Trophoblast cell (in vitro differentiated cells and primary cell): ENCODE measurements at regions not wholly inside any gene's neighbourhood (a gene's known extent, or its start where the extent isn't known, plus 50 kb on each side); places are given as distances from the start of the nearest gene placed in this dataset.

Experiments used
- DNase-seq, 2 donors: peaks; one replicate each; pipeline ENCODE4 v3.0.0-alpha.2; 2016
- H2AFZ ChIP-seq: 2 replicates; pipeline ENCODE4 v1.6.1; 2013; ENCODE audit warnings: low read length, moderate library complexity, mild to moderate bottlenecking; ENCODE audit not compliant: insufficient read depth, poor library complexity
- H2AK5ac ChIP-seq: 2 replicates; pipeline ENCODE4 v1.6.1; 2013; ENCODE audit warnings: mild to moderate bottlenecking, low read length
- H2BK120ac ChIP-seq: 2 replicates; pipeline ENCODE4 v1.6.1; 2013; ENCODE audit warnings: low read length, mild to moderate bottlenecking, moderate library complexity; ENCODE audit not compliant: insufficient read depth, poor library complexity
- H2BK12ac ChIP-seq: 2 replicates; pipeline ENCODE4 v1.6.1; 2013; ENCODE audit warnings: mild to moderate bottlenecking, low read length, moderate library complexity
- H2BK5ac ChIP-seq: 2 replicates; pipeline ENCODE4 v1.6.1; 2013; ENCODE audit warnings: low read length, low read depth, moderate library complexity, mild to moderate bottlenecking; ENCODE audit not compliant: poor library complexity
- H3K14ac ChIP-seq: 2 replicates; pipeline ENCODE4 v1.6.1; 2013; ENCODE audit warnings: mild to moderate bottlenecking, low read length
- H3K18ac ChIP-seq: 2 replicates; pipeline ENCODE4 v1.6.1; 2013; ENCODE audit warnings: mild to moderate bottlenecking, low read length
- H3K23ac ChIP-seq: 2 replicates; pipeline ENCODE4 v1.6.1; 2013; ENCODE audit warnings: low read length
- H3K27ac ChIP-seq: 2 replicates; pipeline ENCODE4 v1.5.1; 2013; ENCODE audit warnings: low read depth, mild to moderate bottlenecking, inconsistent platforms, low read length, moderate library complexity
- H3K27me3 ChIP-seq: 2 replicates; pipeline ENCODE4 v1.6.1; 2013; ENCODE audit warnings: inconsistent platforms, mild to moderate bottlenecking, low read length, moderate library complexity; ENCODE audit not compliant: insufficient read depth
- H3K36me3 ChIP-seq, 2 experiments: 1 replicate in 1 of 2; 2 replicates in 1 of 2; pipeline ENCODE4 v1.6.1; 2013; ENCODE audit warnings: low read length in 2 of 2, mild to moderate bottlenecking in 2 of 2, moderate library complexity in 1 of 2; ENCODE audit not compliant: insufficient read depth in 2 of 2, control insufficient read depth in 1 of 2
- H3K4ac ChIP-seq: 2 replicates; pipeline ENCODE4 v1.6.1; 2013; ENCODE audit warnings: low read depth, mild to moderate bottlenecking, low read length, moderate library complexity
- H3K4me1 ChIP-seq, 2 experiments: 1 replicate in 1 of 2; 2 replicates in 1 of 2; pipeline ENCODE4 v1.6.1; 2013; ENCODE audit warnings: low read length in 2 of 2, mild to moderate bottlenecking in 2 of 2, moderate library complexity in 1 of 2; ENCODE audit not compliant: insufficient read depth in 2 of 2, control insufficient read depth in 1 of 2
- H3K4me2 ChIP-seq: 2 replicates; pipeline ENCODE4 v1.6.1; 2013; ENCODE audit warnings: inconsistent platforms, mild to moderate bottlenecking, low read length, moderate library complexity
- H3K4me3 ChIP-seq: 2 replicates; pipeline ENCODE4 v1.5.1; 2013; ENCODE audit warnings: mild to moderate bottlenecking, low read depth, low read length, inconsistent platforms
- H3K79me1 ChIP-seq: one replicate; pipeline ENCODE4 v1.6.1; 2013; ENCODE audit warnings: low read length
- H3K79me2 ChIP-seq: 2 replicates; pipeline ENCODE4 v1.6.1; 2013; ENCODE audit warnings: low read length, mild to moderate bottlenecking; ENCODE audit not compliant: control insufficient read depth, insufficient read depth, poor library complexity
- H3K9ac ChIP-seq: 2 replicates; pipeline ENCODE4 v1.6.1; 2013; ENCODE audit warnings: mild to moderate bottlenecking, low read length
- H3K9me3 ChIP-seq: 2 replicates; pipeline ENCODE4 v1.6.1; 2013; ENCODE audit warnings: low read depth, mild to moderate bottlenecking, control low read depth, inconsistent platforms, low read length; ENCODE audit not compliant: insufficient read depth
- H4K12ac ChIP-seq: 2 replicates; pipeline ENCODE4 v1.6.1; 2013; ENCODE audit warnings: low read depth, mild to moderate bottlenecking, low read length, moderate library complexity
- H4K8ac ChIP-seq: 2 replicates; pipeline ENCODE4 v1.6.1; 2013; ENCODE audit warnings: low read depth, mild to moderate bottlenecking, low read length, moderate library complexity
- H4K91ac ChIP-seq: one replicate; pipeline ENCODE4 v1.6.1; 2013; ENCODE audit warnings: low read depth, mild to moderate bottlenecking, low read length, moderate library complexity
- WGBS: extraction: QIAGEN DNeasy Blood & Tissue Kit; methylation state at CpG from one replicate; pipeline ENCODE4 v1.1.7; 2013; ENCODE audit warnings: missing lambda C conversion rate; ENCODE audit not compliant: insufficient read length, insufficient coverage; ENCODE audit errors: extremely low coverage; 5-methylcytosine and 5-hydroxymethylcytosine counted together

GRCh38 chr3:5809586-5810246 lies 622.2 kb downstream of the EDEM1 start:
- Histone ChIP-seq H3K27me3 (no peaks in the 10 kb centered on the region), H3K4me2 (no peak overlapping the region), H4K91ac (no peak overlapping the region), H3K36me3 (no peaks in the 10 kb centered on the region), H4K8ac (no peak overlapping the region), H3K23ac (no peak overlapping the region), H3K18ac (no peak overlapping the region), H3K4me1 (no peaks in the 10 kb centered on the region), H2AK5ac (no peak overlapping the region), H3K27ac (no peak overlapping the region), H3K79me1 (no peaks in the 10 kb centered on the region), H2BK5ac (no peak overlapping the region), H2BK120ac (no peak overlapping the region), H3K79me2 (no peaks in the 10 kb centered on the region), H3K4ac (no peak overlapping the region), H3K4me3 (no peak overlapping the region), H2AFZ (no peak overlapping the region), H2BK12ac (no peak overlapping the region), H3K9me3 (no peaks in the 10 kb centered on the region), H3K14ac (no peak overlapping the region), H3K9ac (no peak overlapping the region), H4K12ac (no peak overlapping the region)
- DNase-seq: no peak
- no CpG with 5 or more reads among the region's 9 CpGs for WGBS

- no peak overlapping the region for H3K18ac ChIP-seq
- H3K4me2 ChIP-seq: no peak overlapping the region
- H4K91ac ChIP-seq: no peak overlapping the region
- no peak for DNase-seq
- no peak overlapping the region for H3K14ac ChIP-seq
- no peak overlapping the region for H3K4ac ChIP-seq
- no peak overlapping the region for H3K27ac ChIP-seq
- no peak overlapping the region for H3K23ac ChIP-seq
- H2BK5ac ChIP-seq: no peak overlapping the region
- no peak overlapping the region for H4K8ac ChIP-seq
- no peaks in the 10 kb centered on the region for H3K79me1 ChIP-seq
- no peaks in the 10 kb centered on the region for H3K9me3 ChIP-seq
- H4K12ac ChIP-seq: no peak overlapping the region
- H2BK12ac ChIP-seq: no peak overlapping the region
- H3K27me3 ChIP-seq: no peaks in the 10 kb centered on the region
- no peaks in the 10 kb centered on the region for H3K4me1 ChIP-seq
- no peaks in the 10 kb centered on the region for H3K36me3 ChIP-seq
- WGBS: no CpG with 5 or more reads among the region's 3 CpGs
- H2AK5ac ChIP-seq: no peak overlapping the region
- no peak overlapping the region for H3K9ac ChIP-seq
- H3K4me3 ChIP-seq: no peak overlapping the region
- H3K79me2 ChIP-seq: no peaks in the 10 kb centered on the region
- no peak overlapping the region for H2BK120ac ChIP-seq
- H2AFZ ChIP-seq: no peak overlapping the region
Observed at GRCh38 chr3:5811016-5811415, 623.5 kb downstream of the EDEM1 start.

- no peak overlapping the region for H4K91ac ChIP-seq
- H3K4me2 ChIP-seq: no peak overlapping the region
- H3K14ac ChIP-seq: no peak overlapping the region
- no peak overlapping the region for H2AFZ ChIP-seq
- H3K9ac ChIP-seq: no peak overlapping the region
- WGBS: no CpG with 5 or more reads among the region's 2 CpGs
- H3K79me1 ChIP-seq: no peaks in the 10 kb centered on the region
- no peak overlapping the region for H3K23ac ChIP-seq
- no peaks in the 10 kb centered on the region for H3K4me1 ChIP-seq
- H2BK5ac ChIP-seq: no peak overlapping the region
- no peak overlapping the region for H3K4me3 ChIP-seq
- peak in 1 of 2 donors; percentile 37 for DNase-seq
- H3K27me3 ChIP-seq: no peaks in the 10 kb centered on the region
- no peak overlapping the region for H3K18ac ChIP-seq
- no peaks in the 10 kb centered on the region for H3K9me3 ChIP-seq
- H2BK12ac ChIP-seq: no peak overlapping the region
- no peak overlapping the region for H2BK120ac ChIP-seq
- H3K79me2 ChIP-seq: no peaks in the 10 kb centered on the region
- H3K36me3 ChIP-seq: no peaks in the 10 kb centered on the region
- H3K4ac ChIP-seq: no peak overlapping the region
- H4K12ac ChIP-seq: no peak overlapping the region
- no peak overlapping the region for H3K27ac ChIP-seq
- H2AK5ac ChIP-seq: no peak overlapping the region
- H4K8ac ChIP-seq: no peak overlapping the region
Observed at GRCh38 chr3:5813521-5813920, 626.0 kb downstream of the EDEM1 start.

- Histone ChIP-seq H2BK5ac (no peak overlapping the region), H3K18ac (no peak overlapping the region), H2AK5ac (no peak overlapping the region), H3K27ac (no peak overlapping the region), H3K4me3 (no peak overlapping the region), H3K36me3 (no peaks in the 10 kb centered on the region), H3K4me2 (no peak overlapping the region), H3K9ac (no peak overlapping the region), H4K12ac (no peak overlapping the region), H4K91ac (no peak overlapping the region), H3K23ac (no peak overlapping the region), H2AFZ (no peak overlapping the region), H2BK120ac (no peak overlapping the region), H2BK12ac (no peak overlapping the region), H3K9me3 (no peaks in the 10 kb centered on the region), H3K79me1 (no peaks in the 10 kb centered on the region), H4K8ac (no peak overlapping the region), H3K14ac (no peak overlapping the region), H3K4me1 (no peaks in the 10 kb centered on the region), H3K27me3 (no peaks in the 10 kb centered on the region), H3K79me2 (no peaks in the 10 kb centered on the region), H3K4ac (no peak overlapping the region)
- DNase-seq: no peak
Observed at GRCh38 chr3:5822843-5823242, 635.3 kb downstream of the EDEM1 start.
